KOPT-K1 (cell line): ENCODE measurements at regions not wholly inside any gene's neighbourhood (a gene's known extent, or its start where the extent isn't known, plus 50 kb on each side); places are given as distances from the start of the nearest gene placed in this dataset.

Experiments
- H3K27ac ChIP-seq: fragments of 200-600 bp; sonication (generic); 2 replicates; pipeline ENCODE4 v1.5.1; 2016; ENCODE audit warnings: antibody characterized with exemption, mild to moderate bottlenecking, low read depth, low read length; ENCODE audit not compliant: poor library complexity, severe bottlenecking
- H3K36me3 ChIP-seq: fragments of 200-600 bp; sonication (generic); 2 replicates; pipeline ENCODE4 v1.5.1; 2017; ENCODE audit warnings: antibody characterized with exemption, mild to moderate bottlenecking, low read length, moderate library complexity; ENCODE audit not compliant: insufficient read depth
- H3K9me3 ChIP-seq: fragments of 200-600 bp; sonication (generic); 2 replicates; pipeline ENCODE4 v1.5.1; 2017; ENCODE audit warnings: antibody characterized with exemption, low read length, mild to moderate bottlenecking; ENCODE audit not compliant: insufficient read depth, poor library complexity, severe bottlenecking

DNA sequence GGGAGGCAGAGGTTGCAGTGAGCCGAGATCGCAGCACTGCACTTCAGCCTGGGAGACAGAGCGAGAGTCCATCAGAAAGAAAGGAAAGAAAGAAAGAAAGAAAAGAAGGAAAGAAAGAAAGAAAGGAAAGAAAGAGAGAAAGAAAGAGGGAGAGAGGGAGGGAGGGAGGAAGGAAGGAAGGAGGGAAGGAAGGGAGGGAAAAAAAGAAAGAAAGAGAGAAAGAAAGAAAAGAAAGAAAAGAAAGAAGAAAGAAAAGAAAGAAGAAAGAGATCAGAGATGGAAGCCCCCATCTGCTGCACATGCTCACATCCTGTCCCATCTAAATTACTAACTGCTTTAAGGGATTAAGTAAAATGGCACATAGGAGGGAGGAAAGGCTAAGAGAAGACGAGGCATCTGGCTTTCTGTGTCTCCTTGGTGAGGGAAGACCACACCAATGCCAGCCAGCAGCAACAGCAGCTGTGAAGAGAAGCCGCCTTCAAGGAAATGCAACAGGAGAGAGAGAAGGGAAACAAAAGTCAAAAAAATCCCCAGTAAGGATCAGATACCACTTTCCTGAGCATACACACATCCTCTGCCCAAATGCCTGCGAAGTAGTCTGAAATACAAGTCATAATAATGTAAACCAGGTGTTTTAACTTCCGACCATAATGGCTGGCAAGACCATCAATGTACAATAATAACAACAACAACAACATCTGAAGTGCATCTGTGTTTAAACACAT is 300.2 kb upstream of the JARID2 start:
- Histone ChIP-seq H3K9me3 (no peaks in the 10 kb centered on the region), H3K36me3 (no peaks in the 10 kb centered on the region), H3K27ac (no peak overlapping the region)

DNA sequence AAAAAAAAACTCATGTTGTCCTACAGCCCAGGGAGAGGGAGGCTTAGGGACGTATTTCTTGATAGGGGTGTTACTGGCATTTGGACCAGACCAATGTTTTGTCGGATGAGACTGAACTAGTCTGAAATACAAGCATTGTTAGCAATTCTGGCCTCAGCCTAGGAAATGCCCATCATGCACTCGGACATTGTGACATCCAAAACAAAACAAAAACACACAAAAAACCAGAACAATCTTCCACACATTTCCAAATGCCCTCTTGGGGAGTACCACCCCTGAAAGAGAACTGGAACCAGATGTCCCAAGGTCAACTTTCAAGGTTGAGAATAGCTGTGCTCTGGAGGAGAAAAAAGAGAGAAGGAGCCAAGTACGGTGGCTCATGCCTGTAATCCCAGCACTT is 299.1 kb upstream of the JARID2 start:
- Histone ChIP-seq H3K36me3 (no peaks in the 10 kb centered on the region), H3K9me3 (no peaks in the 10 kb centered on the region), H3K27ac (no peak overlapping the region)

DNA sequence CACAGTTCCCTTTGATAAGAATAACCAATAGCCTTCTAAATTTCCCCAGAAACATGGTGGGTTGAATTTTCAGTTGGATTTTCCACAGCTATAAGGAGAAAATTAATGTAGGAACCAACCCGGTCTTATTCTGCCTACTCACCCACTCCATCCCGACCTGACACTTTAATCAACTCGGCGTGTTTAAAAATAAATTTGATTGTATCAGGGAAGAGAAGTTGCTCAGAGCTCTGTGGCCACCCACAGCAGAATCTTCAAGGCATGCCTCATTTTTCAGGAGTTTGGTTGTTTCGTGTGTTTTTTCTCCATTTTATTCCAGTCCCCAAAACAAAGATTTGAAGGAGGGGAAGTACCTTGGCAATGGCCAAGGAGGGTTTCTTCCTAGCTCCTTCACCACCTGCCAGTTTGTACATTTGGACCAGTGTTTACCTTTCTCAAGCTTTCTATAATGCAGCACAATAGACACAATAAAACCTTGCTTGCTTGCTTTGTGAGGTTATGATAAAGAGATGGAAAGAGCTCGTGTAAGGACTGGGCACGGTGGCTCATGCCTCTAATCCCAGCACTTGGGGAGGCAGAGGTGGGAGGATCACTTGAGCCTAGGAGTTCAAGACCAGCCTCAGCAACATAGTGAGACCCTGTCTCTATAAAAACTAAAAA is 297.2 kb upstream of the JARID2 start:
- Histone ChIP-seq H3K27ac (no peak overlapping the region), H3K9me3 (no peaks in the 10 kb centered on the region)

DNA sequence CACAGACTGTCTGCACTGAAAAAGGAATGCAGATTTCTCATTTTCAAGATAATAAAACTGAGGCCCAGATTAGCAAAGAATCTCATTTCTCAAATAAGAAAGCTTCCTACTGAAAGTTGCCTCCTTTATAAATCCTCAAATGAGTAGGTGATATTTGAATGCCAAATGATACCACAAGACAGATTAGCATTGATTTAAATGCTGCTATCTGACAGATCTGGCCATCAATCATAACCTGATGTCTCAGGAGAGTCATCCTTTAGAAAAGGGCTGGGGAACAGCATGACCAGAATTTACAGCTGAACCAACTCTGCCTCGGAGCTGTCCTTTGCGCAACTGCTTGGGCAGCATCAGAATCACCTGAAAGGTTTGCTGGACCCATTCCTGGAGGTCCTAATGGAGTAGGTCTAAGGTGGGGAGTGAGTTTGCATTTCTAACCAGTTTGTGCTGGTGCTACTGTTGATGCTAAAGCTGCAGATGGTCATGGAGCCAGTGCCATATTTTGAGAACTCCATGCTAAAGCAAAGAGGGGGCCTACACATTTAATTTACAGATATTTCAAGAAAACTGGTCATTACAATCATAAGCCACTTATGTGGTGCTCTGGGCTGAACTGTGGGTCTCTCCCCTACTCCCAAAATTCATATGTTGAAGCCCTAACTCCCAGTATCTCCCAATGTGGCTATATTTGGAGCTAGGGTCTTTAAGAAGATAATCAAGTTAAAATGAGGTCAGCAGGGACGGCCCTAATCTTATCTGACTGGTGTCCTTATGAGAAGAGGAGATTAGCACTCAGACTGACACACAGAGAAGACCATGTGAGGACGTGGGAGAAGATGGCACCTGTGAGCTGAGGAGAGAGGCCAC is 295.5 kb upstream of the JARID2 start:
- no peak overlapping the region for H3K27ac ChIP-seq
- no peaks in the 10 kb centered on the region for H3K36me3 ChIP-seq
- H3K9me3 ChIP-seq: peaks cover 5% of the 10 kb centered on the region

More for the DNA sequence above, 297.2 kb upstream of the JARID2 start:
- no peaks in the 10 kb centered on the region for H3K36me3 ChIP-seq

DNA sequence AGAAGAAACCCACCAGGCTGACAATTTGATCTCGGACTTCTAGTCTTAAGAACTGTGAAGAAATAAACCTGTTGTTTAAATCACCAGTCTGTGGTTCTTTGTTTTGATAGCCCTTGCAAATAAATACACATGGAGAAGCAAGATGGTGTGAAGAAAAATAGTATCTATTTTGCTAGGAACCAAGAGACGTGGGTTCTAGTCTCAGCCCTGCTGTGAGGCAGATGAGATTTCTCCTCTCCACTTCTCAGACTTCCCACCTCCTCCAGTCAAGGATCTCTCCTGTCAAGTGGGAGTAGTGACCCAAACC is 294.9 kb upstream of the JARID2 start:
- H3K27ac ChIP-seq: no peak overlapping the region
- H3K36me3 ChIP-seq: no peaks in the 10 kb centered on the region
- peaks cover 10% of the 10 kb centered on the region for H3K9me3 ChIP-seq

DNA sequence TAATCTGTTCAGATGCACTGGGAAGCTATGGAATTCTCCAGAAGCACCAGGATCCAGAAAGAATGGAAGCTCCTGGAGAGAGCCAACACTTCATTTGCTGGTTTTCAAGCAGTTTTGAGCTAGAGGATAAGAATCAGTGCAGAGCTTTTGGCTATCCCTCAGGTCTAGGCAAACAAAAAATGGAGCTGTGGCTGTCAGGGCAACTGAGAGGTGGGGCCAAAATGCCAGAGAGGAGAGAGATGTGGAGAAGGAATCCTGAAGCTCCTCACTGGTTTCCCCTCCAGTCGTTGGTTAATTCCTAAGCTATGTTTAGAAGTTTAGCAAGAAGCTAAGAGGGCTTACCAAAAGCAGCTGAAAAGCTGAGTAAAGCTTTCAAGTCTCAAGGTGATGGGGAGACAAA is 294.2 kb upstream of the JARID2 start:
- peaks cover 10% of the 10 kb centered on the region for H3K9me3 ChIP-seq
- no peaks in the 10 kb centered on the region for H3K36me3 ChIP-seq
- H3K27ac ChIP-seq: no peak overlapping the region

DNA sequence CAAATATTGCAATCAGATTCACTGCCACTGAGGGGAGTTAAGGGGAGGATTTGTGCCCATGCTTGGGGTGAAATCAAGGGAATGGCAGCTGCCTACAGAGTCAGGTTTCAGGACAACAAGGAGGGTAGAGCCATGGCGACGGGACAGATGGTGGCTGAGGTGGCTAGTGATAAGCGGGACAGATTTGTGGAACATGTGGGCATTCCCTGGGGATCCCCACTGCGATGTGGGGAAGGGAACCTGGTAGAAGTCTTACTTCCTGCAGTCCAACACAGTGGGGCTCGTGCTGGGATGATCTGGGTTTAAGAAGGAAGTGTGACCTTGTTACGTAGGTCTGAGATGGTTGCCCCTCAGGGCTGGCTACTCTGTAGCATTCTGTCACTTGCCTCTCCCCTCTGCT is 292.0 kb upstream of the JARID2 start:
- Histone ChIP-seq H3K27ac (no peak overlapping the region), H3K36me3 (no peaks in the 10 kb centered on the region), H3K9me3 (peaks cover 10% of the 10 kb centered on the region)

DNA sequence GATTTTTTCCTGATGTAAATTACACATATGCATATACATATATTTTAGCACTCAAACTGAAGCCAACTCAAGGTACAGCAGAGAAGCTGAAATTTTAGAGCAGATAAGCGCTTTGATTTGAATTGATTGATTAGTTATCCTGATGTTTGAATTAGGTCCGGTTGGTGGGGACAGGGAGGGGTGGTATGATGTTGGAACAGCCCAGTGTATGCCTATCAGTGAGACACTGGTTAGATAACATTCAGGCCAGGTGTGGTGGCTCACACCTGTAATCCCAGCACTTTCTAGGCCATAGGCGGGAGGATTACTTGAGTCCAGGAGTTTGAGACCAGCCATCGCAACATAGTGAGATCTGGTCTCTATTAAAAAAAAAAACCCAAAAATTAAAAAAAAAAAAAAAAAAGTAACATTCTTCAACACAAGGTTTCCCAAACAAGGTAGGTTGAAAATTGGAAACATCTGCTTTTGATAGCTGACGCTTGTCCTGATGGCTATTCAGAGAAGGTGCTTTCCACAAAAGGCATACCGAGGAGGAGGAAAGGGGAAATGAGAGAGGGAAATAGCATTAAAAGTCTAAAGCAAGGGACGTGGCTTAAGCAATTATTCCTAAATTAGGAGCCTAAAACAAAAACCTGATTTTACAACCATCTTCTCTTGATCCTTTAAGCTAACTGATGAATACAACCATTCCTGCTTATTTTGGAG is 288.4 kb upstream of the JARID2 start:
- Histone ChIP-seq H3K27ac (no peak overlapping the region), H3K36me3 (no peaks in the 10 kb centered on the region), H3K9me3 (peaks cover 10% of the 10 kb centered on the region)

DNA sequence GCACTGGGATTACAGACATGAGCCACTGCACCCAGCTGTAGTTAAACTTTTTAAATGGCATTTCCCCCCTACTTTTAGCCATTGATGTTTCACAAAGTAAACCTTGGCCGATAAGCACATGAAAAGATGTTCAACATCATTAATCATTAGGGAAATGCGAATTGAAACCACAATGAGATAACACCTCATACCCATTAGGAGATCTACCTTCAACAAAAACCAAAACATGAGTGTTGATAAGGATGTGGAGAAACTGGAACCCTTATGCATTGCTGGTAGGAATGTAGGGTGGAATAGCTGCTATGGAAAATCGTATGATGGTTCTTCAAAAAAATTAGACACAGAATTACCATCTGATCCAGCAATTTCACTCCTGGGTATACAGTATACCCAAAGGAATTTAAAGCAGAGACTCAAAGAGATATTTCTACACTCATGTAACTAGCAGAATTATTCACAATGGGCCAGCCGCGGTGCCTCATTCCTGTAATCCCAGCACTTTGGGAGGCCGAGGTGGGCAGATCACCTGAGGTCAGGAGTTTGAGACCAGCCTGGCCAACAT is 286.5 kb upstream of the JARID2 start:
- Histone ChIP-seq H3K9me3 (peaks cover 10% of the 10 kb centered on the region), H3K27ac (no peak overlapping the region), H3K36me3 (no peaks in the 10 kb centered on the region)

DNA sequence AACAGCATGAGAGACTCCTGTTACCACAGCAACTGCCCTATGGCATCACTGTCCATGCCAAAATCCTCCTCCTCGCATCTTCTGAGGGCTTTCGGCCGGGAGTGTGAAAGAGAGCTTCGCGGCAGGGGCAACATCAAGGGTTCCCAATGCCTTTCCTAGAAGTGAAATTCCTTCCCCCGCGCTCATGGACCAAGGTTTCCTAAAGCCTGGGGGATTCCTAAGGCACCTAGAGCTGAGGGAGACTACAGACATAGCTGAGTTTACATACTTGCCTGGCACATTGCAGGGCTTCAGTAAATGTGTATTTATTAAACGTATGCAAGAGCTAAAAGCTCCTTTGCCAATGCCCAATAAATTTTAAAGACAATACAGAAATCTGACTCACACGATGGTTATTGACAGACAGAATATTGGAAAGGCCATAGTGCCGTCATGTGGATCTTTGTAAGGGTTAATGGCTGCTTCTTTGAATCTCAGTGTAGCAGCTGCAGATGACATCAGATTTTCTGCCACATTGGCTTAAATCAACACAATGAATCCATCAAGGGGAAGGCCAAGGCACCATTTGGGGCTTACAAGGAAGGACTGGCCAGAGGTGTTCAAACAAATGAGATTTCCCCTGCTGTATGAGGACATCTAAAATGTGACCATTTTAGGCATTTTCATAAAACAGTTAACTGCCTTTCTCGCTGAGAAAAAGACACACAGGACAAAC is 281.2 kb upstream of the JARID2 start:
- H3K9me3 ChIP-seq: peaks cover 4% of the 10 kb centered on the region
- no peaks in the 10 kb centered on the region for H3K36me3 ChIP-seq
- no peak overlapping the region for H3K27ac ChIP-seq

DNA sequence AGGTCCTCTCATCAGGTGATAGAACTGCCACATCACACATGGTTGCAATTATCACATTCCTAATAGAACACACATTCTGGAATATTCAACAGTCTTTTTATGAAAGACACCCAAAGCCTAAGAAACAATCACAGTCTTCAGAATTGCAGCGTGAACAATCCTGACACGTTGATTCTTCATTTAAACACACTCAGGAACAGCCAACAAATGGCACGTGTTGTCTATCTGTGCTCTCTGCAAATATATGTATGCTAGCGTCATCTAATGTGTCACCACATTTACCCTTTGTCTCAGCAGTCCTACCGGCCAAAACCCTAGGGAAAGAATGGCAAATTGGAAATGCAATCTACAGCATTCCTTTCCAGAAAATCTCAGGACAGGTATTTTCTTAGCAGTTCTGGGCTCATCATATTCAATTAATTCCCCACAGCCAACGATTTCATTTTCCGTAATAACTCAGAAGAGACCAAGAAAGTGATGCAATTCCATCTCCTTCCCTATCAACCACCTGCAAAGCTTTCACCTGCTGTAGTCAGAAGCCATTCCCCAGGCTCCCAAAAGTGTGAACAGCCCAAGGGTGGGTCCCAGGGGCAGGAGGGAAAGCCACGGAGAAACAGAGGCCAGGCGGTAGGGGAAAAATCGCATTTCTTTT is 280.3 kb upstream of the JARID2 start:
- Histone ChIP-seq H3K36me3 (no peaks in the 10 kb centered on the region), H3K9me3 (peaks cover 4% of the 10 kb centered on the region)

DNA sequence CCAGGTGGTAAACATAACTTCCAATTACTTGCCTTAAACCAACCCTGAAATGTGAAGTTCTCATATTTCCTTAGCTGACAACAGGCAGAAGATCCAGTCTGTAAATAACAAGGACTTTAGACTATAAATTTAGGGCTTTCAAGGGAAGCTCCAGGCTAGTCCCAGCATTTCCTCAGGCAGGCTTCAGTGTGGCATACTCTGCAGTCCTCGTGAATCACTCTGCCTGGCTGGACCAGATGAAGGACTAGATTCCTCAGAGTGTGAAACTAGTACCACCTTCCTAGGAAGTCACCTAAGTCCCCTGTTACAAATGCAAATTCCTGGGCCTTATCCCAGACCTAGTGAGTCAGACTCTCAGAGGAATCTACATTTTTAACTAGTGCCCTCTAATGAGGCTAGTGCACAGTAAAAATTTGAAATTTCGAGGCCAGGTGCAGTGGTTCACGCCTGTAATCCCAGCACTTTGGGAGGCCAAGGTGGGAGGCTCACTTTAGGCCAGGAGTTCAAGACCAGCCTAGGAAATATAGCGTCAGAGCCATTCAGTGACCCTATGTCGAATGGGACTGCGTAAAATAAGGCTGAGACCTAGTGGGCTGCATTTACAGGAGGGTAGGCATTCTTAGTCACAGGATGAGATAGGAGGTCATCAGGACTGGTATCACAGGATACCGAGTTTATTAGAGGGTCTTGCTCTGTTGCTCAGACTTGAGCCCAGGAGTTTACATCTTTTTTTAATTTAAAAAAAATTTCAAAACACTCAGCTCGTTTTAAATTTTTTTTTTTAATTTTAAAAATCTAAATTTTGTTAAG is 279.6 kb upstream of the JARID2 start:
- no peaks in the 10 kb centered on the region for H3K36me3 ChIP-seq
- no peak overlapping the region for H3K27ac ChIP-seq
- peaks cover 4% of the 10 kb centered on the region for H3K9me3 ChIP-seq

More for the DNA sequence above, 280.3 kb upstream of the JARID2 start:
- no peak overlapping the region for H3K27ac ChIP-seq

DNA sequence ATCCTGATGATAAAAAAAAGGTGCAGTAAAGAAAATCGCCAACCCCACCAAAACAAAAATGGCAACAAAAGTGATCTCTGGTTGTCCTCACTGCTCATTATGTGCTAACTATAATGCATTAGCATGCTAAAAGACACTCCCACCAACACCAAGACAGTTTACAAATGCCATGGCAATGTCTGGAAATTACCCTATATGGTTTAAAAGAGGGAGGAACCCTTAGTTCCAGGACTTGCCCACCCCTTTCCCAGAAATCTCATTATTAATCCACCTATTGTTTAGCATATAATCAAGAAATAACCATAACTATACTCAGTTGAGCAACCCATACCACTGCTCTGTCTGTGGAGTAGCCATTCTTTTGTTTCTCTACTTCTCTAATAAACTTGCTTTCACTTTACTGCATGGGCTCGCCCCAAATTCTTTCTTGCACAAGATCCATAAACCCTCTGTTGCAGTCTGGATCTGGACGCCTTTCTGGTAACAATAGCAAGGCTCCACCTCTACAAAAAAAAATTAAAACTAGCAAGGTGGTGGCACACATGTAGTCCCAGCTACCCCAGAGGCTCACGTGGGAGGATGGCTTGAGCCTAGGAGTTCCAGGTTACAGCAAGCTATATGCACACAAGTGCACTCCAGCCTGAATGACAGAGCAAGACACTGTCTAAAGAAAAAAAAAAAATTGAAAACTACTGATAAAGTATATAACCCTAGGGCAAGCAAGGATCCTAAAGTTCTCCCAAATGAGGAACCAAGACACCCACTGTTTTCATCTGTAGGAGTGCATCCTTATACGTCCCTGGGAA is 278.8 kb upstream of the JARID2 start:
- H3K9me3 ChIP-seq: peaks cover 4% of the 10 kb centered on the region

More for the DNA sequence above, 278.8 kb upstream of the JARID2 start:
- H3K36me3 ChIP-seq: no peaks in the 10 kb centered on the region
- H3K27ac ChIP-seq: no peak overlapping the region
